MCF 10A (cell line): ENCODE measurements at regions not wholly inside any gene's neighbourhood (a gene's known extent, or its start where the extent isn't known, plus 50 kb on each side); places are given as distances from the start of the nearest gene placed in this dataset.

ENCODE experiments used
- BruUV-seq: library from RNA; stranded (reverse); fragments of 400-500 nt; replicated peaks from 2 replicates; lab custom pipeline; 2021; lab: Mats Ljungman, UMichigan
- CTCF ChIA-PET: fragments of 300-600 bp; sonication (Branson Sonifier 250); formaldehyde crosslinking; extraction: SDS; loops from one replicate; lab custom pipeline; 2021; ENCODE audit warnings: antibody characterized with exemption, inconsistent platforms; lab: Yijun Ruan, JAX
- POLR2A ChIA-PET: fragments of 300-600, 350-650 bp; sonication (Branson Sonifier 250); formaldehyde crosslinking; extraction: SDS; loops from one replicate; lab custom pipeline; 2020; ENCODE audit warnings: antibody characterized with exemption, inconsistent platforms; lab: Yijun Ruan, JAX
- DNase-seq: peaks from one replicate; pipeline ENCODE4 v3.0.0-alpha.2; 2018; ENCODE audit not compliant: unreplicated experiment
- H3K27ac Mint-ChIP-seq: one replicate; pipeline ENCODE4 v1.8.0; 2022; ENCODE audit warnings: mild to moderate bottlenecking, low read depth, mixed read lengths; ENCODE audit not compliant: unreplicated experiment
- H3K27me3 Mint-ChIP-seq: one replicate; pipeline ENCODE4 v1.8.0; 2022; ENCODE audit warnings: mixed read lengths; ENCODE audit not compliant: insufficient read depth, unreplicated experiment
- H3K36me3 Mint-ChIP-seq: one replicate; pipeline ENCODE4 v1.8.0; 2022; ENCODE audit warnings: mild to moderate bottlenecking, moderate library complexity, mixed read lengths; ENCODE audit not compliant: insufficient read depth, unreplicated experiment
- H3K4me1 Mint-ChIP-seq: one replicate; pipeline ENCODE4 v1.8.0; 2022; ENCODE audit warnings: mixed read lengths; ENCODE audit not compliant: insufficient read depth, unreplicated experiment
- H3K4me3 Mint-ChIP-seq: one replicate; pipeline ENCODE4 v1.8.0; 2022; ENCODE audit warnings: mild to moderate bottlenecking, moderate library complexity, mixed read lengths; ENCODE audit not compliant: unreplicated experiment
- H3K9me3 Mint-ChIP-seq: one replicate; pipeline ENCODE4 v1.8.0; 2022; ENCODE audit warnings: mixed read lengths; ENCODE audit not compliant: unreplicated experiment
- intact Hi-C: fragments of 100-400 bp; cut with micrococcal nuclease; formaldehyde crosslinking; loops from 2 replicates; pipeline ENCODE4 v1.14.1; 2022
- TF ChIP-seq, protein P1 (sequence below): fragments of 200-600 bp; IDR thresholded peaks from one replicate; pipeline ENCODE4 v1.8.0; 2022; ENCODE audit warnings: antibody characterized with exemption, mild to moderate bottlenecking; ENCODE audit not compliant: unreplicated experiment

DNA sequence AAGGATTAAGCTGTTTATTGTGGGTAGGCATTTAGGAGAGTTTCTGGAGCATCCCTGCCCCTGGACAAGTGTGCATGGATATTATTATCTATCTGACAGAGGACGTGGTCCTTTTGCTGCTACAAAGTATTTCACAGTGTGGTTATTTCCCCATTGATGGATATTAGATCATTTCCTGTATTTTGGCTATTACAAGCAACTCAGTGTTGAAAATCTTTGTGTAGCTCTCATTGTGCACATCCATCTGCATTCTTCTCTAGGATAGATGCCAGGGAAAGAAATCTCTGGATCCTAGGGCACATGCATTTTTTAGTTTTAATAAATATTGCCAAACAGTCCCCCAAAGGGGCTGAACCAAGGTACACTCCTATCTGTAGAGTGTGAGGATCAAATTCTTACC, 154.3 kb upstream of the SRRM4 start:
- Mint-ChIP-seq H3K9me3 (peaks cover 33% of the 10 kb centered on the region), H3K36me3 (no peaks in the 10 kb centered on the region), H3K27me3 (no peaks in the 10 kb centered on the region), H3K27ac (no peak overlapping the region), H3K4me1 (no peaks in the 10 kb centered on the region), H3K4me3 (no peak overlapping the region)
- intact Hi-C loops = no loop called here
- ChIA-PET POLR2A (no interaction called here), CTCF (no interaction called here)
- no TSS peak for BruUV-seq
- TF ChIP-seq, protein P1, sequence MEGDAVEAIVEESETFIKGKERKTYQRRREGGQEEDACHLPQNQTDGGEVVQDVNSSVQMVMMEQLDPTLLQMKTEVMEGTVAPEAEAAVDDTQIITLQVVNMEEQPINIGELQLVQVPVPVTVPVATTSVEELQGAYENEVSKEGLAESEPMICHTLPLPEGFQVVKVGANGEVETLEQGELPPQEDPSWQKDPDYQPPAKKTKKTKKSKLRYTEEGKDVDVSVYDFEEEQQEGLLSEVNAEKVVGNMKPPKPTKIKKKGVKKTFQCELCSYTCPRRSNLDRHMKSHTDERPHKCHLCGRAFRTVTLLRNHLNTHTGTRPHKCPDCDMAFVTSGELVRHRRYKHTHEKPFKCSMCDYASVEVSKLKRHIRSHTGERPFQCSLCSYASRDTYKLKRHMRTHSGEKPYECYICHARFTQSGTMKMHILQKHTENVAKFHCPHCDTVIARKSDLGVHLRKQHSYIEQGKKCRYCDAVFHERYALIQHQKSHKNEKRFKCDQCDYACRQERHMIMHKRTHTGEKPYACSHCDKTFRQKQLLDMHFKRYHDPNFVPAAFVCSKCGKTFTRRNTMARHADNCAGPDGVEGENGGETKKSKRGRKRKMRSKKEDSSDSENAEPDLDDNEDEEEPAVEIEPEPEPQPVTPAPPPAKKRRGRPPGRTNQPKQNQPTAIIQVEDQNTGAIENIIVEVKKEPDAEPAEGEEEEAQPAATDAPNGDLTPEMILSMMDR = no peak
- DNase-seq = no peak

DNA sequence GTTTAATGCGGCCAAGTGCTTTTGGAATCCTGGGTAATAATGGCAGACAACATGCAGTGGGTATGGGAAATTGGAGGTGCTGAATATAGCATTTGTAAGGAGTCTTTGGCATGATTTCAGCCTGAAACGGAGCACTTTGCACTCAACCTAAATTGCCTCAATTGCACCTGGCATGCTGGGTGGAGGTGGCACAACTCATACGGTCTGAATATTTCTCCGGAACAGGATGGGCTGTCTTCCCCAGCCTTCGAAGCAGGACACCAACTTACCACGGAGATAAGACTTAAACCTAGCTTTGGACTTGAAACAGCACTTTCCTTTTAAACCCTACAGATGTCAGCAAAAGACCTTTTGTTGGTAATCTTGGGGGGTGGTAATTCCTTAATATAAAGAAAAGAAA, 153.7 kb upstream of the SRRM4 start:
- Mint-ChIP-seq H3K4me1 (no peaks in the 10 kb centered on the region), H3K4me3 (no peak overlapping the region), H3K27me3 (no peaks in the 10 kb centered on the region), H3K27ac (no peak overlapping the region), H3K9me3 (peaks cover 33% of the 10 kb centered on the region), H3K36me3 (no peaks in the 10 kb centered on the region)
- ChIA-PET CTCF (interaction anchor here (0.6 kb wide), 1 partner anchor 31 kb away, joined by 3 read pairs; no protein-coding TSS in a partner anchor), POLR2A (no interaction called here)
- DNase-seq = no peak
- BruUV-seq = no TSS peak
- intact Hi-C loops = no loop called here
- TF ChIP-seq, protein P1 = no peak

DNA sequence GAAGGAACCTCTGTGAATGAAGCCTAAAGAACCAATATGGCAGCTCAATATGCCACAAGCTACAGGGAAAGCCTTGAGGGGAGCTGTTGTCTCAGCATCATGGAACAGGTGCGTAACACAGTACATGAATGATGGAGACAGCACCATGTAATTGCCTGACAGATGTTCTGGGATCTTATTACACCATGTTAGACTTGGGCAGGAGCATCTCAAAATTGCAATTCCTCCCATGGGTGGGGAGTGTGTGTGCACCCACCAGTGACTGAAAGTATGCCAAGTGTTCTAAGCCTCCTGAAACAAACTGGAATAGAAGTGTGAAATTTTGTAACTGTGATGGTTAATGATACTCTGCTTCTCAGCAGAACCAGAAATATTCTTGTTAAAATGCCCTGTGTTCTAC, 151.0 kb upstream of the SRRM4 start:
- POLR2A ChIA-PET = no interaction called here
- TF ChIP-seq, protein P1 = no peak

DNA sequence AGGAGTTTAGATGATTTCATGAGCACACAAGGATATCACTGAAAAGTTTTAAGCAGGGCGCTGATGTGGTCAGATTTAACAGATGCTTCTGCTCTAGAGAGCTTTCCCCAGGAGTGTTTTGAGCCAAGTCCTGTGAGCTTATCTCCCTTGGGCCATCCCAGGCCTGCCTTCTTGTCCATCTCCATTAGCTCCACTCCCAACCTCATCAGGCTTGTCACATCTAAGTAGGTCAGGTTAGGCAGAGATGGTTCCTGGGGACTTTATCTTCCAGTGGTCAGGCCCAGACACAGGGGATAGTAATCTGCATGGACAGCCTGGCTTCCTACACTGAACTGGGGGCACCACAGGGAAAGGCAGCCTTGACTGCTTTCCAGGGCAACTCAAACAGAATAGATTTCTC, 145.4 kb upstream of the SRRM4 start:
- Mint-ChIP-seq H3K4me1 (no peaks in the 10 kb centered on the region), H3K9me3 (peaks cover 55% of the 10 kb centered on the region), H3K36me3 (no peaks in the 10 kb centered on the region), H3K4me3 (no peak overlapping the region), H3K27me3 (no peaks in the 10 kb centered on the region), H3K27ac (no peak overlapping the region)
- no TSS peak for BruUV-seq
- no peak for DNase-seq
- TF ChIP-seq, protein P1 = no peak
- ChIA-PET CTCF (no interaction called here), POLR2A (no interaction called here)
- intact Hi-C loops = no loop called here

More for the DNA sequence above, 151.0 kb upstream of the SRRM4 start:
- CTCF ChIA-PET = no interaction called here
- no TSS peak for BruUV-seq
- H3K27ac Mint-ChIP-seq = no peak overlapping the region
- peaks cover 55% of the 10 kb centered on the region for H3K9me3 Mint-ChIP-seq
- no peaks in the 10 kb centered on the region for H3K4me1 Mint-ChIP-seq
- H3K36me3 Mint-ChIP-seq = no peaks in the 10 kb centered on the region
- no peak overlapping the region for H3K4me3 Mint-ChIP-seq
- intact Hi-C loops = no loop called here
- no peak for DNase-seq
- H3K27me3 Mint-ChIP-seq = no peaks in the 10 kb centered on the region
